GM12891 (cell line): ENCODE measurements at regions not wholly inside any gene's neighbourhood (a gene's known extent, or its start where the extent isn't known, plus 50 kb on each side); places are given as distances from the start of the nearest gene placed in this dataset.

Source experiments
- DNase-seq: peaks from one replicate; pipeline ENCODE4 v3.0.0; 2011; ENCODE audit warnings: low spot score; ENCODE audit not compliant: insufficient read length
- FAIRE-seq: peaks from 2 replicates; lab custom pipeline; 2011; peaks lifted over from hg19 to GRCh38; lab: Jason Lieb, UNC
- PAX5 ChIP-seq: IDR thresholded peaks from 2 replicates; pipeline ENCODE4 v1.6.1; 2011; ENCODE audit warnings: low read length, moderate library complexity, mild to moderate bottlenecking; ENCODE audit not compliant: insufficient read depth, severe bottlenecking
- POLR2A ChIP-seq: IDR thresholded peaks from 2 replicates; pipeline ENCODE4 v1.6.1; 2011; ENCODE audit warnings: low read depth, low read length, control low read depth
- POLR2AphosphoS5 ChIP-seq: IDR thresholded peaks from 2 replicates; pipeline ENCODE4 v1.6.1; 2011; ENCODE audit warnings: low read depth, low read length, control low read depth
- POU2F2 ChIP-seq: IDR thresholded peaks from 2 replicates; pipeline ENCODE4 v1.6.1; 2011; ENCODE audit warnings: low read depth, mild to moderate bottlenecking, control low read depth, low read length, moderate library complexity
- SPI1 ChIP-seq: IDR thresholded peaks from 2 replicates; pipeline ENCODE4 v1.6.1; 2011; ENCODE audit warnings: low read depth, low read length, control low read depth
- TAF1 ChIP-seq: IDR thresholded peaks from 2 replicates; pipeline ENCODE4 v1.6.1; 2011; ENCODE audit warnings: low read depth, low read length, control low read depth

GRCh38 chr1:14017531-14017961, 317.6 kb downstream of the PRDM2 start:
- no peak for FAIRE-seq
- TF ChIP-seq SPI1 (no peak), POLR2AphosphoS5 (no peak), PAX5 (no peak), TAF1 (no peak), POLR2A (no peak), POU2F2 (no peak)
- no peak for DNase-seq

GRCh38 chr1:14019461-14019860, 319.5 kb downstream of the PRDM2 start:
- no peak for FAIRE-seq
- no peak for TF ChIP-seq POLR2A
- TF ChIP-seq POU2F2: no peak
- TF ChIP-seq POLR2AphosphoS5: no peak
- no peak for TF ChIP-seq TAF1
- TF ChIP-seq PAX5: no peak
- no peak for TF ChIP-seq SPI1
- DNase-seq: no peak

DNA sequence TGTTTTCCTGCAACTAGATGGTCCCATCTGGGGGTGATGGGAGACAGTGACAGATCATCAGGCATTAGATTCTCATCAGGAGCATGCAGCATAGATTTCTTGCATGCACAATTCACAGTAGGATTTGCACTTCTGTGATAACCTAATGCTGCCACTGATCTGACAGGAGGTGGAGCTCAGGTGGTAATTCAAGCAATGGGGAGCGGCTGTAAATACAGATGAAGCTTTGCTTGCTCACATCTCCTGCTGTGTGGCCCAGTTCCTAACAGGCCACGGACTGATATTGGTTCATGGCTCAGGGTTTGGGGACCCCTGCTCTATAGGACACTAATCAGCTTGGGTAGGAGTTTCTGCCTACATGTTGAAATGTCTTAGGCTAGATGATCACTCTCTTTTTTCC, 320.0 kb downstream of the PRDM2 start:
- FAIRE-seq (no peak), DNase-seq (no peak)
- no peak for TF ChIP-seq TAF1
- TF ChIP-seq POLR2A: no peak
- no peak for TF ChIP-seq POLR2AphosphoS5
- TF ChIP-seq PAX5: no peak
- TF ChIP-seq SPI1: no peak

- TF ChIP-seq POU2F2: no peak
- no peak for TF ChIP-seq POLR2AphosphoS5
- no peak for TF ChIP-seq PAX5
- no peak for TF ChIP-seq TAF1
- no peak for TF ChIP-seq SPI1
- no peak for TF ChIP-seq POLR2A
- FAIRE-seq (no peak), DNase-seq (no peak)
These were observed 327.1 kb downstream of the PRDM2 start for GRCh38 chr1:14027099-14027498.

- DNase-seq (no peak), FAIRE-seq (no peak)
- TF ChIP-seq SPI1: no peak
- TF ChIP-seq POLR2AphosphoS5: no peak
- no peak for TF ChIP-seq POU2F2
- no peak for TF ChIP-seq POLR2A
- TF ChIP-seq TAF1: no peak
- no peak for TF ChIP-seq PAX5
These were observed 331.5 kb downstream of the PRDM2 start for GRCh38 chr1:14031461-14031860.

DNA sequence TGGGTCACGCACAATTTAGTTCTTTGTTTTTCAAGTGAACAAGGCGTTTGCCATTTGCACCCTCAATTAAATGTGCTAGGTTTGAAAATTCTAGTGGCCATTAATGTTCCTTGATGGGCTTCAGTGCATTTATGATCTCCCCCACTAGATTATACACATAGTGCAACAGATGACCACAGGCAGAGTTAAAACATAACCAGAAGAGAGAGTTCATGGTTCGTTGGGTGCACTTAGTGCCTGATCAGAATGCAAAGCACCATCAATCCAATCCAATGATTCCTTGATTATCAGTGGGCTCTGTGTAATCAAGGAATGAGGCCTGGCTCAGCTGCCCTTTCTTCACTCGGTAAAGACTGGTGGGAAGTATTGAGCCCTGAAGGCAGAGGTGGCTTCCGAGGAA, 334.5 kb downstream of the PRDM2 start:
- no peak for FAIRE-seq
- no peak for DNase-seq
- TF ChIP-seq POLR2AphosphoS5 (no peak), TAF1 (no peak), SPI1 (no peak), PAX5 (no peak), POLR2A (no peak), POU2F2 (no peak)

DNA sequence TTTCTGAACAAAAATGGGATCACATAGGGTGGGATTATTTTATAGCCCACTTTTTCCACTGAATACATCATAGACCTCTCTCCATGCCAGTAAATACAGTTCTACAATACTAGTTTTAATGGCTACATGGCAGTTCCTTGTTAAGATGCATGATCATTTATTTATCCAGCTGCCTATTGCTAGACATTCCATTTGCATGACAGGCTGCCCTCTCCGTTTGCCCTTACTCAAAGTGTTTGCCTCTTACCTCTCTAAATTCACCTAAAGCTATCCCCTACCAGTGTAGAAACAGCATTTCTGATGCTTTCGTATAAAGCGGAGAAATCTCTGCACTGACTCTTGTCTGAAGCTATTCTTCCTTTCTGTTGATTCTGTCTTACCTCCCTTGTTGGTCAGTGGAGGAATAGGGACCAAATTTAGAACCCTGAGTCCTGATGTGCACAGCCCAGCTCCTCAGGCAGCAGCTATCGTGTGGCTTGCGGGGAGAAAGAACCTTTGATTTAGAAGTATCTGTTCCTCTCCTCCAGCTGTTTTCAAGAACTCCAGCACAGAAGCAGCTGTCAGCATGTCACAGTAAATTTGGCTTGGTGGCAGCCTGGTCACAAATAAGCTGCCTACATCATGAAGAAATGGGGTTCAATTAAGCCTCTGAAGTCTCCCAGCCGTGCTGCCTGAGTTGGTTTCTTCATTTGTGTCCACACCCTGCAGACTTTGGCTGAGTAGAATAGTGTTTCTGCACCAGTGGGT, 337.3 kb downstream of the PRDM2 start:
- TF ChIP-seq POU2F2 (no peak), POLR2A (no peak), PAX5 (no peak), POLR2AphosphoS5 (no peak), SPI1 (no peak; the same call in 1 of the 2 replicates), TAF1 (no peak)
- no peak for FAIRE-seq
- DNase-seq: no peak

GRCh38 chr1:14039582-14040430, 339.8 kb downstream of the PRDM2 start:
- DNase-seq (no peak), FAIRE-seq (no peak)
- no peak for TF ChIP-seq TAF1
- no peak for TF ChIP-seq SPI1
- no peak for TF ChIP-seq POU2F2
- no peak for TF ChIP-seq PAX5
- no peak for TF ChIP-seq POLR2A
- no peak for TF ChIP-seq POLR2AphosphoS5

DNA sequence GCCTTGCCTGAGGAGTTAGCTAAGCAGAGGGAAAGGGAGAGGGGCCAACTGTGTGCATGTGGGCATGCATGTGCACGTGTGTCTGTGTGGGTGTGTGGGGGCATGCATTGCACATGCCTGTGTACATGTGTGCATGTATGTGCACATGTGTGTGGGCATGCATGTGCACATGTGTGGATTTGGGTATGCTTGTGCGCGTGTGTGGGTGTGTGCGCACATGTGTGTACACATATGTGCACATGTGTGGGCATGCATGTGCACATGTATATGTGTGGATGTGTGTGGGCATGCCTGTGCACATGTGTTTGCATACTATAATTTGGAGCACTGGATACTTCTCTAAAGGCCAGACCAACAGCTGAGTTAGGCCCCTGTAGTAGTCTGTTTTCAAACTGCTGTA, 350.0 kb downstream of the PRDM2 start:
- no peak for TF ChIP-seq TAF1
- TF ChIP-seq POLR2AphosphoS5: no peak
- TF ChIP-seq SPI1: no peak
- TF ChIP-seq PAX5: no peak
- no peak for TF ChIP-seq POU2F2
- TF ChIP-seq POLR2A: no peak
- no peak for FAIRE-seq
- DNase-seq: no peak
